Superior temporal gyrus (tissue), 1 donor: ENCODE measurements at regions not wholly inside any gene's neighbourhood (a gene's known extent, or its start where the extent isn't known, plus 50 kb on each side); places are given as distances from the start of the nearest gene placed in this dataset.
"Not testable (repeated sequence)": the region's sequence is repeated elsewhere in the genome, so short reads cannot be mapped to it uniquely, and the experiment has no call there.

Experiments used
- DNase-seq: peaks from one replicate; pipeline ENCODE4 v3.0.0-alpha.2; 2016; ENCODE audit errors: extremely low spot score

GRCh38 chr20:5660756-5661155, 50.0 kb upstream of the GPCPD1 start:
- DNase-seq, result not testable (repeated sequence)
